IMR-90 (cell line): ENCODE measurements at regions not wholly inside any gene's neighbourhood (a gene's known extent, or its start where the extent isn't known, plus 50 kb on each side); places are given as distances from the start of the nearest gene placed in this dataset.

Source experiments
- ATAC-seq: fragments of 200-7000 bp; cut with Tn5 transposase; 2 replicates; pipeline ENCODE4 v1.9.1; 2020; ENCODE audit warnings: low read depth, mild to moderate bottlenecking, moderate library complexity
- BruUV-seq: library from RNA; stranded (reverse); fragments of 400-500 nt; replicated peaks from 2 replicates; lab custom pipeline; 2021; lab: Mats Ljungman, UMichigan
- CTCF ChIA-PET: fragments of 300-600 bp; formaldehyde crosslinking; extraction: SDS; loops from one replicate; lab custom pipeline; 2021; ENCODE audit warnings: antibody characterized with exemption; lab: Yijun Ruan, JAX
- POLR2A ChIA-PET: fragments of 300-600 bp; sonication (Branson Sonifier 250); formaldehyde crosslinking; loops from one replicate; lab custom pipeline; 2022; ENCODE audit warnings: antibody characterized with exemption; ENCODE audit not compliant: unreplicated experiment; lab: Charles Lee
- DNase-seq: peaks from one replicate; pipeline ENCODE4 v3.0.0; 2013
- H2AFZ ChIP-seq: replicated peaks from 2 replicates; pipeline ENCODE3; 2013; ENCODE audit warnings: low read length, mild to moderate bottlenecking; ENCODE audit not compliant: poor library complexity
- H2AK5ac ChIP-seq: 2 replicates; pipeline ENCODE4 v1.6.1; 2013; ENCODE audit warnings: low read depth, low read length, inconsistent platforms
- H2AK9ac ChIP-seq: replicated peaks from 2 replicates; pipeline ENCODE3; 2013; ENCODE audit warnings: mild to moderate bottlenecking, low read depth, low read length, moderate library complexity; ENCODE audit not compliant: poor library complexity
- H2BK120ac ChIP-seq: 2 replicates; pipeline ENCODE4 v1.6.1; 2013; ENCODE audit warnings: low read depth, low read length, inconsistent platforms
- H2BK15ac ChIP-seq: 3 replicates; pipeline ENCODE4 v1.6.1; 2013; ENCODE audit warnings: low read depth, low read length, inconsistent platforms
- H2BK20ac ChIP-seq: 2 replicates; pipeline ENCODE4 v1.6.1; 2013; ENCODE audit warnings: low read depth, mild to moderate bottlenecking, inconsistent platforms, low read length, moderate library complexity
- H2BK5ac ChIP-seq: 2 replicates; pipeline ENCODE4 v1.6.1; 2013; ENCODE audit warnings: mild to moderate bottlenecking, low read depth, low read length, inconsistent platforms; ENCODE audit not compliant: poor library complexity, severe bottlenecking
- H3K14ac ChIP-seq: replicated peaks from 2 replicates; pipeline ENCODE4 v1.6.1; 2013; ENCODE audit warnings: low read depth, low read length, inconsistent platforms
- H3K18ac ChIP-seq: 2 replicates; pipeline ENCODE4 v1.6.1; 2013; ENCODE audit warnings: low read depth, low read length, control low read depth
- H3K23ac ChIP-seq: 2 replicates; pipeline ENCODE4 v1.6.1; 2013; ENCODE audit warnings: low read depth, low read length, inconsistent platforms
- H3K27ac ChIP-seq: 2 replicates; pipeline ENCODE4 v1.5.1; 2013; ENCODE audit warnings: mild to moderate bottlenecking, control low read depth, low read length; ENCODE audit not compliant: insufficient read depth
- H3K27me3 ChIP-seq: 2 replicates; pipeline ENCODE4 v1.6.1; 2013; ENCODE audit warnings: low read length; ENCODE audit not compliant: control insufficient read depth, insufficient read depth
- H3K36me3 ChIP-seq: 2 replicates; pipeline ENCODE4 v1.6.1; 2013; ENCODE audit warnings: low read length, mixed read lengths; ENCODE audit not compliant: control insufficient read depth, insufficient read depth
- H3K4ac ChIP-seq: 2 replicates; pipeline ENCODE4 v1.6.1; 2013; ENCODE audit warnings: low read depth, low read length, inconsistent platforms
- H3K4me1 ChIP-seq: 2 replicates; pipeline ENCODE4 v1.6.1; 2013; ENCODE audit warnings: low read length, mixed read lengths; ENCODE audit not compliant: control insufficient read depth, insufficient read depth
- H3K4me2 ChIP-seq: 2 replicates; pipeline ENCODE4 v1.6.1; 2013; ENCODE audit warnings: low read depth, mild to moderate bottlenecking, control low read depth, low read length, moderate library complexity
- H3K4me3 ChIP-seq: 2 replicates; pipeline ENCODE4 v1.5.1; 2013; ENCODE audit warnings: low read depth, mild to moderate bottlenecking, control low read depth, low read length, moderate library complexity; ENCODE audit not compliant: insufficient read depth
- H3K56ac ChIP-seq: 2 replicates; pipeline ENCODE4 v1.6.1; 2013; ENCODE audit warnings: low read length, inconsistent platforms; ENCODE audit not compliant: insufficient read depth; ENCODE audit errors: extremely low read depth
- H3K79me1 ChIP-seq, 2 experiments: 2 replicates each; pipeline ENCODE4 v1.6.1; 2013; ENCODE audit warnings: low read length in 2 of 2, inconsistent platforms in 1 of 2, low read depth in 1 of 2
- H3K9ac ChIP-seq: 2 replicates; pipeline ENCODE4 v1.6.1; 2013; ENCODE audit warnings: low read depth, low read length, control low read depth
- H3K9me1 ChIP-seq: 2 replicates; pipeline ENCODE4 v1.6.1; 2013; ENCODE audit warnings: low read length, inconsistent platforms; ENCODE audit not compliant: insufficient read depth
- H3K9me3 ChIP-seq: 2 replicates; pipeline ENCODE4 v1.6.1; 2013; ENCODE audit warnings: low read length; ENCODE audit not compliant: control insufficient read depth, insufficient read depth
- H4K20me1 ChIP-seq: 2 replicates; pipeline ENCODE4 v1.6.1; 2013; ENCODE audit warnings: low read length, inconsistent platforms; ENCODE audit not compliant: insufficient read depth
- H4K5ac ChIP-seq: 2 replicates; pipeline ENCODE4 v1.6.1; 2013; ENCODE audit warnings: mild to moderate bottlenecking, low read depth, low read length, control low read depth
- H4K8ac ChIP-seq, 2 experiments: 2 replicates each; pipeline ENCODE4 v1.6.1; 2013; ENCODE audit warnings: low read depth in 2 of 2, low read length in 2 of 2, control low read depth in 1 of 2, inconsistent platforms in 1 of 2
- H4K91ac ChIP-seq: 2 replicates; pipeline ENCODE4 v1.6.1; 2013; ENCODE audit warnings: low read depth, low read length, inconsistent platforms; ENCODE audit not compliant: insufficient read depth
- BHLHE40 ChIP-seq: fragments of 150-350 bp; IDR thresholded peaks from 2 replicates; pipeline ENCODE4 v1.6.1; 2016; ENCODE audit warnings: mild to moderate bottlenecking, low read depth, low read length
- CEBPB ChIP-seq: IDR thresholded peaks from 2 replicates; pipeline ENCODE4 v1.6.1; 2012; ENCODE audit warnings: low read depth, low read length, improper control_type of control experiment
- CHD1 ChIP-seq: IDR thresholded peaks from 2 replicates; pipeline ENCODE4 v1.6.1; 2012; ENCODE audit warnings: low read depth, low read length, improper control_type of control experiment
- FOS ChIP-seq: fragments of 150-350 bp; IDR thresholded peaks from 2 replicates; pipeline ENCODE4 v1.6.1; 2016; ENCODE audit warnings: low read depth, low read length
- MAFK ChIP-seq: IDR thresholded peaks from 2 replicates; pipeline ENCODE4 v1.6.1; 2012; ENCODE audit warnings: low read depth, low read length, improper control_type of control experiment
- MAZ ChIP-seq: IDR thresholded peaks from 2 replicates; pipeline ENCODE4 v1.6.1; 2012; ENCODE audit warnings: low read depth, mild to moderate bottlenecking, low read length, improper control_type of control experiment, moderate library complexity, borderline replicate concordance
- MXI1 ChIP-seq: IDR thresholded peaks from 2 replicates; pipeline ENCODE4 v1.6.1; 2012; ENCODE audit warnings: low read depth, mild to moderate bottlenecking, low read length, moderate library complexity, borderline replicate concordance
- NFE2L2 ChIP-seq: fragments of 150-350 bp; IDR thresholded peaks from 2 replicates; pipeline ENCODE4 v1.6.1; 2016; ENCODE audit warnings: low read depth, mild to moderate bottlenecking, low read length
- POLR2A ChIP-seq: IDR thresholded peaks from 2 replicates; pipeline ENCODE4 v1.6.1; 2012; ENCODE audit warnings: mild to moderate bottlenecking, low read depth, low read length
- RAD21 ChIP-seq: IDR thresholded peaks from 2 replicates; pipeline ENCODE4 v1.6.1; 2012; ENCODE audit warnings: low read length, improper control_type of control experiment
- RCOR1 ChIP-seq: IDR thresholded peaks from 2 replicates; pipeline ENCODE4 v1.6.1; 2012; ENCODE audit warnings: mild to moderate bottlenecking, low read length, improper control_type of control experiment; ENCODE audit not compliant: insufficient replicate concordance
- RFX5 ChIP-seq: IDR thresholded peaks from 2 replicates; pipeline ENCODE4 v1.8.0; 2012; ENCODE audit warnings: low read depth, mild to moderate bottlenecking, low read length, moderate library complexity
- SMC3 ChIP-seq: fragments of 150-350 bp; IDR thresholded peaks from 2 replicates; pipeline ENCODE4 v1.6.1; 2016; ENCODE audit warnings: low read depth, mild to moderate bottlenecking, antibody characterized with exemption, low read length, moderate library complexity
- WGBS, 2 experiments: methylation state at CpG; one replicate each; pipeline versions ENCODE4 v1.1.5 to v1.1.7; 2013; ENCODE audit warnings: missing lambda C conversion rate in 2 of 2; ENCODE audit not compliant: insufficient read length in 1 of 2; ENCODE audit errors: extremely low coverage in 2 of 2; 5-methylcytosine and 5-hydroxymethylcytosine counted together
- dilution Hi-C: fragments of 300-500 bp; cut with HindIII; formaldehyde crosslinking; loops from one replicate; pipeline ENCODE4 v1.14.3; 2018; ENCODE audit warnings: low sequenced_read_pairs; ENCODE audit not compliant: unreplicated experiment
- in situ Hi-C: fragments of 300-500 bp; cut with MboI; formaldehyde crosslinking; loops from 3 replicates; pipeline ENCODE4 v1.14.3; 2019; ENCODE audit warnings: low sequenced_read_pairs, inconsistent platforms, mixed read lengths
- intact Hi-C: fragments of 100-400 bp; cut with micrococcal nuclease; formaldehyde crosslinking; loops from 2 replicates; pipeline ENCODE4 v1.10.0; 2022
- TF ChIP-seq, protein P1 (sequence below): conservative IDR thresholded peaks from 2 replicates; pipeline ENCODE4 v1.5.1; 2012; ENCODE audit warnings: mild to moderate bottlenecking, low read depth, low read length, improper control_type of control experiment
- TF ChIP-seq, protein P2 (sequence below): fragments of 150-350 bp; IDR thresholded peaks from 2 replicates; pipeline ENCODE4 v1.6.1; 2016; ENCODE audit warnings: low read depth, mild to moderate bottlenecking, low read length, moderate library complexity, borderline replicate concordance
- TF ChIP-seq, protein P3 (sequence below): fragments of 150-350 bp; IDR thresholded peaks from 2 replicates; pipeline ENCODE4 v1.6.1; 2017; ENCODE audit warnings: mild to moderate bottlenecking, antibody characterized with exemption, low read length, low read depth

DNA sequence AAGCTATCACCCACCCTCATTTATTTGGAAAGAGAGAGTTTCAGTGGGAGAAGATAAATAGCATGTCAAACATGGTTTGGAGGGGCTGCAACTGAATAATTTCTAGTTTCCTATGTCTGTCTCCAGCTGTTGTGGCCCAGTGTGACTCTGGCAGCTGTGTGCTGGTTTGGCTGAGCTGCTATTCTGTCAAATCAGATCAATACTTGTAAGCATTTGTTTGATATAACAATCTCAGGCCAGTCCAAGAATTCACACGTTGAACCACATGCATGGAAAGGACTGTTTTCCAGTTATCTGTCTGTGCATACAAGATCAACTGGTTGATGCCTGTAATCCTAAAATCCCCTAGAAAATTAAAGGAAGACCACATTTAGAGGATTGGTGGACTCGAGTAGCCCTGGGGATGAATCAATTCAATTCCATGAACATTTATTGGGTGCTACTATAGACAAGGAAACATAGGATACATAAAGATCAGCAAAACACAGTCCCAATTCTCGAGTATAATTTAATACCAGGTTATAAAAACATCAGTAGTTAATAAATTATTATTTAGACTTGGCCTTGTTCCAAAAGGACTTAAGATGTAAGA is 209.0 kb upstream of the PARD3B start:
- no peaks in the 10 kb centered on the region for H3K79me1 ChIP-seq
- no peak overlapping the region for H2AK5ac ChIP-seq
- no peak overlapping the region; the same call in 1 of the 2 replicates for H3K18ac ChIP-seq
- H4K8ac ChIP-seq = 0 out of 4 replicates have a peak overlapping the region, but pooled peaks of 1 of the 2 experiments have one; percentile 26
- ATAC-seq (no peak), DNase-seq (no peak)
- dilution Hi-C loops = no loop called here
- H3K9me1 ChIP-seq = 0 out of 2 replicates have a peak, but pooled peaks cover 4% of the 10 kb centered on the region
- no peak overlapping the region for H3K4me2 ChIP-seq
- H2BK120ac ChIP-seq = no peak overlapping the region; the same call in 1 of the 2 replicates
- ChIA-PET POLR2A (no interaction called here), CTCF (no interaction called here)
- no peaks in the 10 kb centered on the region for H3K27me3 ChIP-seq
- no peaks in the 10 kb centered on the region for H4K20me1 ChIP-seq
- peaks cover 3% of the 10 kb centered on the region; the same call in 1 of the 2 replicates for H3K9me3 ChIP-seq
- in situ Hi-C loops = loop anchor here (5.0 to 25.0 kb wide), 2 partner anchors 216 to 526 kb away; no protein-coding TSS in a partner anchor
- H3K14ac ChIP-seq = no peak overlapping the region
- H3K56ac ChIP-seq = no peak overlapping the region
- TF ChIP-seq MXI1 (no peak), MAFK (no peak), RFX5 (no peak), NFE2L2 (no peak), POLR2A (no peak), FOS (no peak), SMC3 (no peak), BHLHE40 (no peak), CEBPB (no peak), MAZ (no peak), CHD1 (no peak), RAD21 (no peak), RCOR1 (no peak)
- TF ChIP-seq, protein P1, sequence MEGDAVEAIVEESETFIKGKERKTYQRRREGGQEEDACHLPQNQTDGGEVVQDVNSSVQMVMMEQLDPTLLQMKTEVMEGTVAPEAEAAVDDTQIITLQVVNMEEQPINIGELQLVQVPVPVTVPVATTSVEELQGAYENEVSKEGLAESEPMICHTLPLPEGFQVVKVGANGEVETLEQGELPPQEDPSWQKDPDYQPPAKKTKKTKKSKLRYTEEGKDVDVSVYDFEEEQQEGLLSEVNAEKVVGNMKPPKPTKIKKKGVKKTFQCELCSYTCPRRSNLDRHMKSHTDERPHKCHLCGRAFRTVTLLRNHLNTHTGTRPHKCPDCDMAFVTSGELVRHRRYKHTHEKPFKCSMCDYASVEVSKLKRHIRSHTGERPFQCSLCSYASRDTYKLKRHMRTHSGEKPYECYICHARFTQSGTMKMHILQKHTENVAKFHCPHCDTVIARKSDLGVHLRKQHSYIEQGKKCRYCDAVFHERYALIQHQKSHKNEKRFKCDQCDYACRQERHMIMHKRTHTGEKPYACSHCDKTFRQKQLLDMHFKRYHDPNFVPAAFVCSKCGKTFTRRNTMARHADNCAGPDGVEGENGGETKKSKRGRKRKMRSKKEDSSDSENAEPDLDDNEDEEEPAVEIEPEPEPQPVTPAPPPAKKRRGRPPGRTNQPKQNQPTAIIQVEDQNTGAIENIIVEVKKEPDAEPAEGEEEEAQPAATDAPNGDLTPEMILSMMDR = no peak
- TF ChIP-seq, protein P2, sequence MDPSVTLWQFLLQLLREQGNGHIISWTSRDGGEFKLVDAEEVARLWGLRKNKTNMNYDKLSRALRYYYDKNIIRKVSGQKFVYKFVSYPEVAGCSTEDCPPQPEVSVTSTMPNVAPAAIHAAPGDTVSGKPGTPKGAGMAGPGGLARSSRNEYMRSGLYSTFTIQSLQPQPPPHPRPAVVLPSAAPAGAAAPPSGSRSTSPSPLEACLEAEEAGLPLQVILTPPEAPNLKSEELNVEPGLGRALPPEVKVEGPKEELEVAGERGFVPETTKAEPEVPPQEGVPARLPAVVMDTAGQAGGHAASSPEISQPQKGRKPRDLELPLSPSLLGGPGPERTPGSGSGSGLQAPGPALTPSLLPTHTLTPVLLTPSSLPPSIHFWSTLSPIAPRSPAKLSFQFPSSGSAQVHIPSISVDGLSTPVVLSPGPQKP = no peak
- TF ChIP-seq, protein P3, sequence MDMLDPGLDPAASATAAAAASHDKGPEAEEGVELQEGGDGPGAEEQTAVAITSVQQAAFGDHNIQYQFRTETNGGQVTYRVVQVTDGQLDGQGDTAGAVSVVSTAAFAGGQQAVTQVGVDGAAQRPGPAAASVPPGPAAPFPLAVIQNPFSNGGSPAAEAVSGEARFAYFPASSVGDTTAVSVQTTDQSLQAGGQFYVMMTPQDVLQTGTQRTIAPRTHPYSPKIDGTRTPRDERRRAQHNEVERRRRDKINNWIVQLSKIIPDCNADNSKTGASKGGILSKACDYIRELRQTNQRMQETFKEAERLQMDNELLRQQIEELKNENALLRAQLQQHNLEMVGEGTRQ = no peak
- intact Hi-C loops = no loop called here
- no peak overlapping the region for H2BK5ac ChIP-seq
- H3K4me3 ChIP-seq = no peak overlapping the region
- peak overlapping the region; percentile 27; the same call in 1 of the 2 replicates for H2BK20ac ChIP-seq
- H3K36me3 ChIP-seq = no peaks in the 10 kb centered on the region
- peaks cover 11% of the 10 kb centered on the region; the same call in 1 of the 2 replicates for H3K4me1 ChIP-seq
- no peak overlapping the region for H2AK9ac ChIP-seq
- WGBS, 2 experiments = no CpG with 5 or more reads among the region's 3 CpGs
- no peak overlapping the region for H4K5ac ChIP-seq
- no peak overlapping the region for H2AFZ ChIP-seq
- H2BK15ac ChIP-seq = no peak overlapping the region; the same call in 2 of the 3 replicates
- no peak overlapping the region for H3K9ac ChIP-seq
- H3K4ac ChIP-seq = no peak overlapping the region
- H4K91ac ChIP-seq = no peak overlapping the region
- no peak overlapping the region for H3K23ac ChIP-seq
- no peak overlapping the region for H3K27ac ChIP-seq
- BruUV-seq = no TSS peak
